ENCODE measurements at regions not wholly inside any gene's neighbourhood (a gene's known extent, or its start where the extent isn't known, plus 50 kb on each side); places are given as distances from the start of the nearest gene placed in this dataset.

DNA sequence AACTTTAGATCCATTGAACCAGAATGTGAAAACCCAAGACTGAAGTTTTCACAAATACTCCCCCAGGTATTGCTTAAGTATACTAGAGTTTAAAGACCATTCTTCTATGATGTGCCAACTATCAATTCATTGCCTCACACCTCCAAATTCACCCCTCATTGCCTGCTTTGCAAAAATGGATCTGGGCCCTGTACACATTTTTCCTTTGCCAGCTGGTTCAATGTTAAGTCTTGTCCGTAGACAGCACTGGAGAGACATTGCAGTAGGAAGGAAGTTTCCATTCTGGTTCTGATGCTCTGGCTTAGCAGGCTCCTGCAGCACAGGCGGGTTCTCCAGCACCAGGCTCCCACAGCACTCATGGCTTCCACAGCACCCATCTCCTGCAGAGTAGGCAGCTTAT, 130.0 kb downstream of the PROX1 start:
- no peak for TF ChIP-seq POLR2A (IDR thresholded peaks at IDR 0.05)
- TF ChIP-seq, protein P1, sequence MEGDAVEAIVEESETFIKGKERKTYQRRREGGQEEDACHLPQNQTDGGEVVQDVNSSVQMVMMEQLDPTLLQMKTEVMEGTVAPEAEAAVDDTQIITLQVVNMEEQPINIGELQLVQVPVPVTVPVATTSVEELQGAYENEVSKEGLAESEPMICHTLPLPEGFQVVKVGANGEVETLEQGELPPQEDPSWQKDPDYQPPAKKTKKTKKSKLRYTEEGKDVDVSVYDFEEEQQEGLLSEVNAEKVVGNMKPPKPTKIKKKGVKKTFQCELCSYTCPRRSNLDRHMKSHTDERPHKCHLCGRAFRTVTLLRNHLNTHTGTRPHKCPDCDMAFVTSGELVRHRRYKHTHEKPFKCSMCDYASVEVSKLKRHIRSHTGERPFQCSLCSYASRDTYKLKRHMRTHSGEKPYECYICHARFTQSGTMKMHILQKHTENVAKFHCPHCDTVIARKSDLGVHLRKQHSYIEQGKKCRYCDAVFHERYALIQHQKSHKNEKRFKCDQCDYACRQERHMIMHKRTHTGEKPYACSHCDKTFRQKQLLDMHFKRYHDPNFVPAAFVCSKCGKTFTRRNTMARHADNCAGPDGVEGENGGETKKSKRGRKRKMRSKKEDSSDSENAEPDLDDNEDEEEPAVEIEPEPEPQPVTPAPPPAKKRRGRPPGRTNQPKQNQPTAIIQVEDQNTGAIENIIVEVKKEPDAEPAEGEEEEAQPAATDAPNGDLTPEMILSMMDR (IDR thresholded peaks at IDR 0.05), result no peak

Measured in esophagus squamous epithelium (tissue), 4 donors.